ENCODE measurements at regions not wholly inside any gene's neighbourhood (a gene's known extent, or its start where the extent isn't known, plus 50 kb on each side); places are given as distances from the start of the nearest gene placed in this dataset.

- no peak overlapping the region for H3K4me3 ChIP-seq (ENCODE audit: low read depth, low read length)
- DNase-seq (ENCODE audit: low read depth) = no peak
- TF ChIP-seq CTCF (conservative IDR thresholded peaks at IDR 0.05; ENCODE audit: low read depth, low read length) = no peak
These were observed 56.0 kb upstream of the C14orf180 start for GRCh38 chr14:104523546-104523935.

- TF ChIP-seq CTCF (conservative IDR thresholded peaks at IDR 0.05; ENCODE audit: low read depth, low read length) = no peak
- no peak overlapping the region for H3K4me3 ChIP-seq (ENCODE audit: low read depth, low read length)
- no peak for DNase-seq (ENCODE audit: low read depth)
These were observed 54.8 kb upstream of the C14orf180 start for GRCh38 chr14:104524726-104525125.

GRCh38 chr14:104526723-104527645, 52.6 kb upstream of the C14orf180 start:
- TF ChIP-seq CTCF (conservative IDR thresholded peaks at IDR 0.05; ENCODE audit: low read depth, low read length) = no peak

GRCh38 chr14:104527857-104528459, 51.6 kb upstream of the C14orf180 start:
- no peak for TF ChIP-seq CTCF (conservative IDR thresholded peaks at IDR 0.05; ENCODE audit: low read depth, low read length)
- no peak overlapping the region for H3K4me3 ChIP-seq (ENCODE audit: low read depth, low read length)
- no peak for DNase-seq (ENCODE audit: low read depth)

More at GRCh38 chr14:104526723-104527645, 52.6 kb upstream of the C14orf180 start:
- no peak overlapping the region for H3K4me3 ChIP-seq (ENCODE audit: low read depth, low read length)
- DNase-seq (ENCODE audit: low read depth) = no peak

- no peak for DNase-seq (ENCODE audit: low read depth)
- no peak for TF ChIP-seq CTCF (conservative IDR thresholded peaks at IDR 0.05; ENCODE audit: low read depth, low read length)
- H3K4me3 ChIP-seq (ENCODE audit: low read depth, low read length) = no peak overlapping the region
These were observed 51.1 kb upstream of the C14orf180 start for GRCh38 chr14:104528496-104528895.

Measured in epithelial cell of proximal tubule (primary cell).